ENCODE measurements at regions not wholly inside any gene's neighbourhood (a gene's known extent, or its start where the extent isn't known, plus 50 kb on each side); places are given as distances from the start of the nearest gene placed in this dataset.

DNA sequence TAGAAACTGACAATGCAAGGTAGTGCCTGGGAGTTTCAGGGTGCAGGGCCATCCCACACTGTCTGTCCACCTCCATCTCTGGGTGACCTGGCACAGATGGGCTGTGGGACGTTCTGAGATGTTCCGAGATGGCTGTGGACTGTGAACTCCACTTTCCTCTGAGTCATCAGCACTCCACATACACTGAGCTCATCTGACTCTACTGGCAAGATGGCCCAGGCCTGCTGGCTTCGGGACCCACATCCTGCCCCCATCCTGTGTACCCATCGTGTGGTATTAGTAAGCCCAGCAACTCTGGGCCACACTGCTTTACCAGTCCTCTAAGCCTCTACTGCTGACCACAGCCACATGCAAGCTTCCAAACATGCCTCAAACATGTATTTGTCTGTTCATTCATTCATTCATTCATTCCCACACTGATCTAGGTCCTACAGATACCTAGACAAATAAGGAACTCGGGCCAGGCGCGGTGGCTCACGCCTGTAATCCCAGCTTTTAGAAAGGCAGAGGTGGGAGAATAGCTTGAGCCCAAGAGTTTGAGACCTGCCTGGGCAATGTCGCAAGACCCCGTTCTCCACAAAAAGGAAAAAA, 124.8 kb upstream of the CXCR4 start:
- no peak overlapping the region for H3K27ac ChIP-seq (ENCODE audit: low read depth in 2 of 2, low read length in 1 of 2)
- ChIA-PET POLR2A (no interaction called here), CTCF (interaction anchor here (1.0 kb wide), 1 partner anchor 16 kb away, joined by 3 read pairs; no protein-coding TSS in a partner anchor)

GRCh38 chr2:136242100-136242499, 124.2 kb upstream of the CXCR4 start:
- H3F3A ChIP-seq (replicated peaks; ENCODE audit: insufficient read depth) = no peaks in the 10 kb centered on the region
- CTCF ChIA-PET = no interaction called here
- H3K27ac ChIP-seq (ENCODE audit: low read depth in 2 of 2, low read length in 1 of 2) = no peak overlapping the region
- H3K9me3 ChIP-seq = no peaks in the 10 kb centered on the region
- no peaks in the 10 kb centered on the region for H3K9me2 ChIP-seq
- POLR2A ChIA-PET = no interaction called here
- no peak overlapping the region for H3K9ac ChIP-seq
- 60% methylated on average over 4 of the region's 4 CpGs for WGBS (ENCODE audit: low lambda C conversion rate)
- no peak overlapping the region for H2AFZ ChIP-seq (ENCODE audit: low read depth)
- DNase-seq = no peak
- H4K20me1 ChIP-seq (ENCODE audit: insufficient read depth) = no peaks in the 10 kb centered on the region
- H3K4me2 ChIP-seq = no peak overlapping the region
- H3K4me1 ChIP-seq (ENCODE audit: control insufficient read depth in 1 of 2, insufficient read depth in 2 of 2, low read depth in 1 of 2, low read length in 1 of 2) = peaks cover 0 to 9% of the 10 kb centered on the region in 2 experiments; a peak in 1 of 4 replicates
- no peak overlapping the region for H3K4me3 ChIP-seq (ENCODE audit: low read depth in 2 of 2, low read length in 1 of 2)
- TF ChIP-seq RXRA (IDR thresholded peaks at IDR 0.05; ENCODE audit: borderline replicate concordance, low read depth) (no peak), RCOR1 (IDR thresholded peaks at IDR 0.05; ENCODE audit: low read length) (no peak), SIN3A (IDR thresholded peaks at IDR 0.05; ENCODE audit: borderline replicate concordance, low read depth, low read length) (no peak), SMC3 (IDR thresholded peaks at IDR 0.05; ENCODE audit: low read depth, low read length) (no peak), POLR2AphosphoS5 (IDR thresholded peaks at IDR 0.05; ENCODE audit: low read depth, low read length) (no peak), YY1 (IDR thresholded peaks at IDR 0.05; ENCODE audit: low read depth) (no peak), USF2 (IDR thresholded peaks at IDR 0.05; ENCODE audit: borderline replicate concordance, low read depth, low read length) (no peak), FOSL2 (IDR thresholded peaks at IDR 0.05; ENCODE audit: borderline replicate concordance, low read depth) (no peak), JUND (IDR thresholded peaks at IDR 0.05) (no peak)
- no peaks in the 10 kb centered on the region for H3K79me2 ChIP-seq (ENCODE audit: insufficient read depth)
- no peaks in the 10 kb centered on the region for H3K27me3 ChIP-seq (ENCODE audit: insufficient read depth)
- no peaks in the 10 kb centered on the region for H3K36me3 ChIP-seq (replicated peaks in 1 of 2; ENCODE audit: control insufficient read depth in 1 of 2, insufficient read depth in 2 of 2, low read length in 1 of 2)

More for the DNA sequence above, 124.8 kb upstream of the CXCR4 start:
- H2AFZ ChIP-seq (ENCODE audit: low read depth) = no peak overlapping the region
- H3K4me1 ChIP-seq (ENCODE audit: control insufficient read depth in 1 of 2, insufficient read depth in 2 of 2, low read depth in 1 of 2, low read length in 1 of 2) = peaks cover 0 to 9% of the 10 kb centered on the region in 2 experiments; a peak in 1 of 4 replicates
- TF ChIP-seq GABPA (IDR thresholded peaks at IDR 0.05; ENCODE audit: low read depth) (no peak), POLR2AphosphoS5 (IDR thresholded peaks at IDR 0.05; ENCODE audit: low read depth, low read length) (no peak), SMC3 (IDR thresholded peaks at IDR 0.05; ENCODE audit: low read depth, low read length) (no peak), JUND (IDR thresholded peaks at IDR 0.05) (no peak), SIN3A (IDR thresholded peaks at IDR 0.05; ENCODE audit: borderline replicate concordance, low read depth, low read length) (no peak), FOXM1 (IDR thresholded peaks at IDR 0.05; ENCODE audit: low read depth) (no peak), MAX (IDR thresholded peaks at IDR 0.05; ENCODE audit: low read depth) (no peak), RAD21 (IDR thresholded peaks at IDR 0.05; ENCODE audit: low read length) (no peak), GATA2 (CRISPR knock-in tag; IDR thresholded peaks at IDR 0.05) (no peak)
- TF ChIP-seq, protein P1, sequence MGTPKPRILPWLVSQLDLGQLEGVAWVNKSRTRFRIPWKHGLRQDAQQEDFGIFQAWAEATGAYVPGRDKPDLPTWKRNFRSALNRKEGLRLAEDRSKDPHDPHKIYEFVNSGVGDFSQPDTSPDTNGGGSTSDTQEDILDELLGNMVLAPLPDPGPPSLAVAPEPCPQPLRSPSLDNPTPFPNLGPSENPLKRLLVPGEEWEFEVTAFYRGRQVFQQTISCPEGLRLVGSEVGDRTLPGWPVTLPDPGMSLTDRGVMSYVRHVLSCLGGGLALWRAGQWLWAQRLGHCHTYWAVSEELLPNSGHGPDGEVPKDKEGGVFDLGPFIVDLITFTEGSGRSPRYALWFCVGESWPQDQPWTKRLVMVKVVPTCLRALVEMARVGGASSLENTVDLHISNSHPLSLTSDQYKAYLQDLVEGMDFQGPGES (IDR thresholded peaks at IDR 0.05; ENCODE audit: low read depth, low read length) = no peak
- no peaks in the 10 kb centered on the region for H3K79me2 ChIP-seq (ENCODE audit: insufficient read depth)
- H3K9me2 ChIP-seq = no peaks in the 10 kb centered on the region
- WGBS (ENCODE audit: low lambda C conversion rate) = 64% methylated on average over 7 of the region's 10 CpGs
- H4K20me1 ChIP-seq (ENCODE audit: insufficient read depth) = no peaks in the 10 kb centered on the region
- H3K4me3 ChIP-seq (ENCODE audit: low read depth in 2 of 2, low read length in 1 of 2) = no peak overlapping the region
- no peaks in the 10 kb centered on the region for H3F3A ChIP-seq (replicated peaks; ENCODE audit: insufficient read depth)
- H3K4me2 ChIP-seq = no peak overlapping the region
- H3K9me3 ChIP-seq = no peaks in the 10 kb centered on the region
- H3K27me3 ChIP-seq (ENCODE audit: insufficient read depth) = no peaks in the 10 kb centered on the region
- DNase-seq = no peak
- no peaks in the 10 kb centered on the region for H3K36me3 ChIP-seq (replicated peaks in 1 of 2; ENCODE audit: control insufficient read depth in 1 of 2, insufficient read depth in 2 of 2, low read length in 1 of 2)
- H3K9ac ChIP-seq = no peak overlapping the region
